ENCODE measurements at regions not wholly inside any gene's neighbourhood (a gene's known extent, or its start where the extent isn't known, plus 50 kb on each side); places are given as distances from the start of the nearest gene placed in this dataset.

DNA sequence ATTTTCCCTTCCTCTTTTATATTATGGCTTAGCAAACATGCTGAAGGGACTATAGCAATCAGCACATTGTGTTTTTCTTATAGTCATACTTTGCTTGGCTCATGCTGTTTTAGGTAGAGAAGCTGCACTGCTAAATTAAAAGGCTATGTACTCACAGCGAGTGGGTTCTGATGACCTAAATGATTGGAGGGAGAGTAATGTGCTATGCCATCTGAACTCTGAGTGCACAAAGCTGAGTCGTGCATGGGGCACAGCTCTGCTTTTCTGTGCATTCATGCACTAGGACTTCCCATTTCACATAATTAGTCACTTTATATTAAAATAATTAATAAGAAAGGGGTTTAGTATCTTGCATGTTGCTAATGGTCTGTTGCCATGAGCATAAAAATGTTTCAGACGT, 132.7 kb upstream of the ADGRL3 start:
- Histone ChIP-seq H3K9me3 (peaks cover 3% of the 10 kb centered on the region), H3K4me1 (no peaks in the 10 kb centered on the region), H3K27ac (no peak overlapping the region), H3K4me3 (no peak overlapping the region), H3K36me3 (no peaks in the 10 kb centered on the region), H3K27me3 (no peaks in the 10 kb centered on the region)
- no peak for DNase-seq
- TF ChIP-seq, protein P1, sequence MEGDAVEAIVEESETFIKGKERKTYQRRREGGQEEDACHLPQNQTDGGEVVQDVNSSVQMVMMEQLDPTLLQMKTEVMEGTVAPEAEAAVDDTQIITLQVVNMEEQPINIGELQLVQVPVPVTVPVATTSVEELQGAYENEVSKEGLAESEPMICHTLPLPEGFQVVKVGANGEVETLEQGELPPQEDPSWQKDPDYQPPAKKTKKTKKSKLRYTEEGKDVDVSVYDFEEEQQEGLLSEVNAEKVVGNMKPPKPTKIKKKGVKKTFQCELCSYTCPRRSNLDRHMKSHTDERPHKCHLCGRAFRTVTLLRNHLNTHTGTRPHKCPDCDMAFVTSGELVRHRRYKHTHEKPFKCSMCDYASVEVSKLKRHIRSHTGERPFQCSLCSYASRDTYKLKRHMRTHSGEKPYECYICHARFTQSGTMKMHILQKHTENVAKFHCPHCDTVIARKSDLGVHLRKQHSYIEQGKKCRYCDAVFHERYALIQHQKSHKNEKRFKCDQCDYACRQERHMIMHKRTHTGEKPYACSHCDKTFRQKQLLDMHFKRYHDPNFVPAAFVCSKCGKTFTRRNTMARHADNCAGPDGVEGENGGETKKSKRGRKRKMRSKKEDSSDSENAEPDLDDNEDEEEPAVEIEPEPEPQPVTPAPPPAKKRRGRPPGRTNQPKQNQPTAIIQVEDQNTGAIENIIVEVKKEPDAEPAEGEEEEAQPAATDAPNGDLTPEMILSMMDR (IDR thresholded peaks at IDR 0.05), result no peak
- intact Hi-C loops (cut with DNase I), result loop anchor here (10.0 kb wide), 1 partner anchor 1507 kb away; no protein-coding TSS in a partner anchor
- ATAC-seq, result no peak

GRCh38 chr4:61068060-61068459, 132.1 kb upstream of the ADGRL3 start:
- DNase-seq (no peak), ATAC-seq (no peak)
- H3K27me3 ChIP-seq, result no peaks in the 10 kb centered on the region
- no peaks in the 10 kb centered on the region for H3K4me1 ChIP-seq
- H3K9me3 ChIP-seq, result peaks cover 3% of the 10 kb centered on the region
- TF ChIP-seq, protein P1 (IDR thresholded peaks at IDR 0.05), result no peak
- intact Hi-C loops (cut with DNase I), result loop anchor here (10.0 kb wide), 1 partner anchor 1507 kb away; no protein-coding TSS in a partner anchor
- no peaks in the 10 kb centered on the region for H3K36me3 ChIP-seq
- H3K4me3 ChIP-seq, result no peak overlapping the region
- no peak overlapping the region for H3K27ac ChIP-seq

DNA sequence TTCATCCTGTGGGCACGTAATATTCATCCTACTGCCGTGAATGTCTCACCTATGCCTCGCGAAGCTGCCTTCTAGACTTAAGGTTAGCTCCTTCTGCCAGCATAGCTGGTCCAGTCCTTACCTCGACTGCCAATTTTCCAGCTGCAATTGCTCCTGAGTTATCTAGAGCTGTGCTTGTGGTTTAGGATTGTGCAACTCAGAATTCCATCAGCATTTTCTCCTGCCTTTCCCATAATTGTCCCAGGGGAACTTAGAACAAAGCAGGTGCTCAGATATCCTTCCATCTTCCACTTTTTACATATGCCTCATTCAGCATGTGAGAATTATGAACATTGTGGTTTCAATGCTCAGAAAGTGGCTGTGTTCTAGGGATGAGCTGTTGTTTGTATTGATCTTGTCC, 131.4 kb upstream of the ADGRL3 start:
- TF ChIP-seq, protein P1 (IDR thresholded peaks at IDR 0.05), result no peak
- no peak for ATAC-seq

DNA sequence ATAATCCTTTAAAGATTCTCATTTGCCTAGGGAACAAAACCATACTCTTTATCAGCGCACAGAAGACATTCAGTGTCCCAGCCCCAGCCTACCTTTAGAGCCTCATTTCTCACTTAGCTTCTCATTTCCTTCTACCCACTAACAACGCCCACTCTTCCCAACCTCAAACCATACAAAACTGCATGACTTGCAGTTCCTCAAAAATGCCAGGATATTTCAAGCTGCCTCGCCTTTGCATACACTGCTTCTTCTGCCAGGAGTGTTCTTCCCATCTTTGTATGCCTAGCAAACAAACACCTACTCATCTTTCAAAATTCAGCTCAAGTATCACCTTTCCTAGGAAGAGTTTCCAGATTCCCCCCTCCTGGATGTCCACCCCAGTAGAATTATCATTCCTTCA, 129.9 kb upstream of the ADGRL3 start:
- TF ChIP-seq, protein P1 (IDR thresholded peaks at IDR 0.05), result no peak
- DNase-seq (no peak), ATAC-seq (no peak)
- H3K4me1 ChIP-seq, result no peaks in the 10 kb centered on the region
- H3K36me3 ChIP-seq, result no peaks in the 10 kb centered on the region
- no peak overlapping the region for H3K27ac ChIP-seq
- peaks cover 3% of the 10 kb centered on the region for H3K9me3 ChIP-seq
- H3K27me3 ChIP-seq, result no peaks in the 10 kb centered on the region
- H3K4me3 ChIP-seq, result no peak overlapping the region
- intact Hi-C loops (cut with DNase I), result no loop called here

More for the DNA sequence above, 131.4 kb upstream of the ADGRL3 start:
- H3K36me3 ChIP-seq, result no peaks in the 10 kb centered on the region
- DNase-seq, result no peak
- no peak overlapping the region for H3K4me3 ChIP-seq
- peaks cover 3% of the 10 kb centered on the region for H3K9me3 ChIP-seq
- intact Hi-C loops (cut with DNase I), result loop anchor here (10.0 kb wide), 1 partner anchor 1506 kb away; no protein-coding TSS in a partner anchor
- H3K4me1 ChIP-seq, result no peaks in the 10 kb centered on the region
- no peaks in the 10 kb centered on the region for H3K27me3 ChIP-seq
- H3K27ac ChIP-seq, result no peak overlapping the region

- DNase-seq, result no peak
- Histone ChIP-seq H3K9me3 (no peaks in the 10 kb centered on the region), H3K36me3 (no peaks in the 10 kb centered on the region), H3K27ac (no peak overlapping the region), H3K27me3 (no peaks in the 10 kb centered on the region), H3K4me3 (no peak overlapping the region), H3K4me1 (no peaks in the 10 kb centered on the region)
- TF ChIP-seq, protein P1 (IDR thresholded peaks at IDR 0.05), result no peak
- ATAC-seq, result no peak
- intact Hi-C loops (cut with DNase I), result no loop called here
Measured at GRCh38 chr4:61079427-61079826, 120.7 kb upstream of the ADGRL3 start.

GRCh38 chr4:61079976-61080375, 120.2 kb upstream of the ADGRL3 start:
- H3K36me3 ChIP-seq, result no peaks in the 10 kb centered on the region
- intact Hi-C loops (cut with DNase I), result no loop called here
- TF ChIP-seq, protein P1 (IDR thresholded peaks at IDR 0.05), result no peak
- H3K9me3 ChIP-seq, result no peaks in the 10 kb centered on the region
- no peak overlapping the region for H3K27ac ChIP-seq
- DNase-seq (no peak), ATAC-seq (no peak)
- no peak overlapping the region for H3K4me3 ChIP-seq
- H3K27me3 ChIP-seq, result no peaks in the 10 kb centered on the region
- no peaks in the 10 kb centered on the region for H3K4me1 ChIP-seq
